H1 (cell line): ENCODE measurements at regions not wholly inside any gene's neighbourhood (a gene's known extent, or its start where the extent isn't known, plus 50 kb on each side); places are given as distances from the start of the nearest gene placed in this dataset.

ENCODE experiments used
- CTCF ChIA-PET: fragments of 300-600 bp; sonication (Branson Sonifier 250); formaldehyde crosslinking; loops from one replicate; lab custom pipeline; 2021; ENCODE audit not compliant: partially characterized antibody; lab: Charles Lee
- POLR2A ChIA-PET: fragments of 300-600 bp; sonication (Branson Sonifier 250); formaldehyde crosslinking; loops from one replicate; lab custom pipeline; 2021; ENCODE audit warnings: inconsistent platforms; ENCODE audit not compliant: partially characterized antibody; lab: Charles Lee
- DNase-seq, 2 experiments: peaks; one replicate each; pipeline versions ENCODE4 v3.0.0 to v3.0.0-alpha.2; 2010 to 2022; ENCODE audit warnings: low spot score in 2 of 2, low read depth in 1 of 2, mixed read lengths in 1 of 2
- FAIRE-seq: peaks from 2 replicates; lab custom pipeline; 2011; peaks lifted over from hg19 to GRCh38; lab: Jason Lieb, UNC
- H2AFZ ChIP-seq: 2 replicates; pipeline ENCODE4 v1.8.1; 2012; ENCODE audit warnings: low read length, inconsistent platforms
- H2AK5ac ChIP-seq: 2 replicates; pipeline ENCODE4 v1.6.1; 2013; ENCODE audit warnings: low read depth, low read length
- H2BK120ac ChIP-seq: replicated peaks from 2 replicates; pipeline ENCODE3; 2013; ENCODE audit warnings: low read depth, low read length, inconsistent platforms
- H2BK12ac ChIP-seq: 2 replicates; pipeline ENCODE4 v1.6.1; 2013; ENCODE audit warnings: low read depth, low read length
- H2BK15ac ChIP-seq: 2 replicates; pipeline ENCODE4 v1.6.1; 2013; ENCODE audit warnings: low read length
- H2BK20ac ChIP-seq: 2 replicates; pipeline ENCODE4 v1.6.1; 2013; ENCODE audit warnings: low read length
- H2BK5ac ChIP-seq: 2 replicates; pipeline ENCODE4 v1.6.1; 2013; ENCODE audit warnings: low read depth, low read length
- H3K14ac ChIP-seq: 2 replicates; pipeline ENCODE4 v1.6.1; 2013; ENCODE audit warnings: inconsistent platforms; ENCODE audit not compliant: insufficient read length
- H3K18ac ChIP-seq: 2 replicates; pipeline ENCODE4 v1.6.1; 2013; ENCODE audit warnings: low read length; ENCODE audit errors: extremely low read depth
- H3K23ac ChIP-seq: 2 replicates; pipeline ENCODE4 v1.6.1; 2013; ENCODE audit warnings: inconsistent platforms; ENCODE audit not compliant: insufficient read length
- H3K23me2 ChIP-seq: 2 replicates; pipeline ENCODE4 v1.6.1; 2013; ENCODE audit warnings: low read depth, low read length
- H3K27ac ChIP-seq: 2 replicates; pipeline ENCODE4 v1.6.1; 2011; ENCODE audit warnings: low read depth, low read length, inconsistent platforms
- H3K27me3 ChIP-seq, 4 experiments: replicated peaks in 1 of 4; 1 replicate in 1 of 4; 2 replicates in 3 of 4; pipeline versions ENCODE4 v1.6.1 to v1.8.1; 2011 to 2013; ENCODE audit warnings: low read length in 3 of 4, mild to moderate bottlenecking in 3 of 4, inconsistent platforms in 2 of 4, mixed read lengths in 2 of 4, moderate library complexity in 1 of 4; ENCODE audit not compliant: control insufficient read depth in 3 of 4, insufficient read depth in 3 of 4; ENCODE audit errors: extremely low read depth in 1 of 4
- H3K36me3 ChIP-seq, 4 experiments: 2 replicates each; pipeline versions ENCODE4 v1.6.1 to v1.8.1; 2011 to 2013; ENCODE audit warnings: mild to moderate bottlenecking in 4 of 4, low read length in 3 of 4, moderate library complexity in 2 of 4, control low read depth in 1 of 4, inconsistent platforms in 1 of 4; ENCODE audit not compliant: insufficient read depth in 4 of 4, control insufficient read depth in 2 of 4
- H3K4ac ChIP-seq: replicated peaks from 2 replicates; pipeline ENCODE3; 2013; ENCODE audit warnings: low read length, low read depth, mixed read lengths, inconsistent platforms; ENCODE audit not compliant: insufficient read length
- H3K4me1 ChIP-seq, 4 experiments: replicated peaks in 1 of 4; 1 replicate in 1 of 4; 2 replicates in 3 of 4; pipeline versions ENCODE4 v1.6.1 to v1.8.1; 2011 to 2013; ENCODE audit warnings: low read length in 3 of 4, inconsistent platforms in 2 of 4, mixed read lengths in 1 of 4; ENCODE audit not compliant: insufficient read depth in 4 of 4, control insufficient read depth in 3 of 4
- H3K4me2 ChIP-seq, 2 experiments: 2 replicates each; pipeline versions ENCODE4 v1.6.1 to v1.8.1; 2011 to 2013; ENCODE audit warnings: low read depth in 2 of 2, low read length in 2 of 2, control low read depth in 1 of 2, inconsistent platforms in 1 of 2, mild to moderate bottlenecking in 1 of 2; ENCODE audit not compliant: insufficient read depth in 1 of 2
- H3K4me3 ChIP-seq, 4 experiments: fragments of 200-600, 300-600 bp in 1 of 4; sonication (generic), shearing (Covaris generic), sonication (Bioruptor Twin) in 1 of 4; 2 replicates each; pipeline versions ENCODE4 v1.5.1 to v1.8.1; 2011 to 2016; ENCODE audit warnings: low read length in 4 of 4, low read depth in 3 of 4, control low read depth in 2 of 4, inconsistent platforms in 2 of 4, mild to moderate bottlenecking in 2 of 4, mixed read lengths in 1 of 4, moderate library complexity in 1 of 4; ENCODE audit not compliant: insufficient read depth in 2 of 4; ENCODE audit errors: extremely low read depth in 1 of 4
- H3K56ac ChIP-seq: replicated peaks from 2 replicates; pipeline ENCODE3; 2013; ENCODE audit warnings: low read depth, mild to moderate bottlenecking, mixed read lengths, low read length, inconsistent platforms; ENCODE audit not compliant: insufficient read length
- H3K79me1 ChIP-seq: 2 replicates; pipeline ENCODE4 v1.6.1; 2013; ENCODE audit warnings: low read depth, low read length, control low read depth
- H3K79me2 ChIP-seq, 2 experiments: 2 replicates each; pipeline versions ENCODE4 v1.6.1 to v1.8.1; 2012 to 2013; ENCODE audit warnings: low read length in 2 of 2, mild to moderate bottlenecking in 2 of 2, inconsistent platforms in 1 of 2; ENCODE audit not compliant: insufficient read depth in 2 of 2, control insufficient read depth in 1 of 2
- H3K9ac ChIP-seq, 4 experiments: replicated peaks in 1 of 4; 1 replicate in 1 of 4; 2 replicates in 3 of 4; pipeline versions ENCODE4 v1.6.1 to v1.8.1; 2011 to 2013; ENCODE audit warnings: low read depth in 3 of 4, low read length in 3 of 4, control low read depth in 2 of 4, mild to moderate bottlenecking in 2 of 4, moderate library complexity in 2 of 4, inconsistent platforms in 1 of 4; ENCODE audit errors: extremely low read depth in 1 of 4
- H3K9me3 ChIP-seq, 2 experiments: 2 replicates each; pipeline versions ENCODE4 v1.6.1 to v1.8.1; 2012 to 2013; ENCODE audit warnings: mild to moderate bottlenecking in 2 of 2, moderate library complexity in 2 of 2, control low read depth in 1 of 2, inconsistent platforms in 1 of 2, low read depth in 1 of 2, low read length in 1 of 2, mixed read lengths in 1 of 2; ENCODE audit not compliant: insufficient read depth in 2 of 2
- H4K20me1 ChIP-seq, 2 experiments: replicated peaks in 1 of 2; 2 replicates each; pipeline versions ENCODE3 to v1.8.1; 2011 to 2013; ENCODE audit warnings: inconsistent platforms in 2 of 2, low read length in 2 of 2, mild to moderate bottlenecking in 1 of 2; ENCODE audit not compliant: insufficient read depth in 2 of 2, control insufficient read depth in 1 of 2
- H4K5ac ChIP-seq: 2 replicates; pipeline ENCODE4 v1.6.1; 2013; ENCODE audit warnings: low read length, low read depth, mixed read lengths, inconsistent platforms; ENCODE audit not compliant: insufficient read length
- H4K8ac ChIP-seq: 2 replicates; pipeline ENCODE4 v1.8.0; 2013; ENCODE audit warnings: mild to moderate bottlenecking, moderate library complexity, low read length, inconsistent platforms; ENCODE audit not compliant: insufficient read depth; ENCODE audit errors: extremely low read depth
- H4K91ac ChIP-seq: replicated peaks from 2 replicates; pipeline ENCODE3; 2013; ENCODE audit warnings: low read length, mixed read lengths, inconsistent platforms; ENCODE audit not compliant: insufficient read length
- CHD2 ChIP-seq: IDR thresholded peaks from 2 replicates; pipeline ENCODE4 v1.6.1; 2012; ENCODE audit warnings: low read length, improper control_type of control experiment
- SIRT6 ChIP-seq: IDR thresholded peaks from one replicate; pipeline ENCODE4 v1.7.1; 2012; ENCODE audit warnings: low read length, inconsistent platforms
- TBP ChIP-seq: IDR thresholded peaks from 2 replicates; pipeline ENCODE4 v1.6.1; 2011; ENCODE audit warnings: low read depth, low read length, improper control_type of control experiment

DNA sequence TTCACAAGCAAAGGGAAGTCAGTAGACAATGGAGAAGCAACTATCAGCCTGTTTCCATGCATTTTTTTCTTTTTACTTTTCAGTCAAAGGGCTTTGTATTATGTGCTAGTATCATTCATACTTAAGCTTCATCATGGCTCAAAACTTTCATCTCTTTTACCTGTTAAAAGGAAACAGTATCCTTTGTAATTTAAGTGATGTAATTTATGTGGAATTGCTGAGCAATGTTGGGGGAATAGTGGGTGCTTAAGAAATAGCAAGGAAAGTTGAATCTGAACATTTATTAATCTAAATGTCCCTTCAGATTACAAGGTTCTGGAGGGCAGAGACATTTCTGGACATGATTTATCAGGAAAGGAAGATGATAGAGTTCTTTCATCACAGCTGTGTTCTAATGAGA is 915.3 kb downstream of the VRK1 start:
- no peak overlapping the region for H3K14ac ChIP-seq
- no peak overlapping the region for H2AFZ ChIP-seq
- FAIRE-seq = no peak
- no peak overlapping the region for H4K8ac ChIP-seq
- no peaks in the 10 kb centered on the region for H3K36me3 ChIP-seq
- no peak overlapping the region for H3K23ac ChIP-seq
- H2BK5ac ChIP-seq = no peak overlapping the region
- no peak overlapping the region for H3K27ac ChIP-seq
- no peak overlapping the region for H3K4me2 ChIP-seq
- DNase-seq = no peak
- CTCF ChIA-PET = no interaction called here
- H4K20me1 ChIP-seq = no peaks in the 10 kb centered on the region
- H3K9me3 ChIP-seq = no peaks in the 10 kb centered on the region
- H3K27me3 ChIP-seq = no peaks in the 10 kb centered on the region
- no peaks in the 10 kb centered on the region for H3K79me2 ChIP-seq
- H4K91ac ChIP-seq = no peak overlapping the region
- H2BK20ac ChIP-seq = no peak overlapping the region
- H4K5ac ChIP-seq = no peak overlapping the region
- H3K18ac ChIP-seq = no peak overlapping the region
- H2BK15ac ChIP-seq = no peak overlapping the region
- H3K79me1 ChIP-seq = no peaks in the 10 kb centered on the region
- no peak overlapping the region for H2BK12ac ChIP-seq
- no peak overlapping the region for H3K4ac ChIP-seq
- no peak overlapping the region for H2BK120ac ChIP-seq
- H3K23me2 ChIP-seq = no peaks in the 10 kb centered on the region
- TF ChIP-seq SIRT6 (no peak), CHD2 (no peak), TBP (no peak)
- POLR2A ChIA-PET = no interaction called here
- H3K9ac ChIP-seq = no peak overlapping the region
- no peak overlapping the region for H3K56ac ChIP-seq
- peaks cover 0 to 6% (median 2%) of the 10 kb centered on the region in 4 experiments; a peak in 2 of 7 replicates for H3K4me1 ChIP-seq
- H2AK5ac ChIP-seq = no peak overlapping the region
- H3K4me3 ChIP-seq = no peak overlapping the region
